GF-D8 (cell line): ENCODE measurements at regions not wholly inside any gene's neighbourhood (a gene's known extent, or its start where the extent isn't known, plus 50 kb on each side); places are given as distances from the start of the nearest gene placed in this dataset.

ENCODE experiments used
- DNase-seq: peaks from one replicate; lab custom pipeline; 2025; lab: John Stamatoyannopoulos, UW

DNA sequence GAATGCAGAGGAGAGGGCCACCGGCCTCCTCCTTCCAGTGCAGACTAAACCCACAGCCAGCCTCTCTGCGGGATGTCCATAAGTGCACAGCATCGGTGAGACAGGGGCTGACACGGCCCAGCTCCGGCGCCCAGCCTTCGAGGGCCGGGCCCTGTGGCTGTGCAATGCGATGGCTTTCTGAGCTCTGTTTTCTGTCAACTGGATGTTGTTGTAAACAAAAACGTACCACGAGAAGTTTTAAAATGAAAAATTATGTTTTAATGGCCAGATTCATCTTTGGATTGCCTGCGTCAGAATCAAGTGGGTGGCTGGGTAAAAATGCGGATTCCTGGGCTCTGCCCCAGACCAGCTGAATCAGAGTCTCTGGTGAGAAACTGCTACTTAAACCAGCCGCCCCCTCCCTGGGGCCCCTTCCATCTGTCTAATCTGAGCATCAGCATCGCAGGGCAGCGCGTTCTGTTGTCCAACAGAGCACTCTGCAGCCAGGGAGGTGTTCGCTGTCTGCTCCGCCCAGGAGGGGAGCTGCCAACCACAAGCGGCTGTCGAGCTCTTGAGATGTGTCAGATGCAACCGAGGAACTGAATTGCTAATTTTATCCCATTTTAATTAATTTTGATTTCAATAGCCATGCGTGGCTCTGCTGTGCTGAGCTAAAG is 133.4 kb downstream of the RFLNA start:
- DNase-seq = no peak

DNA sequence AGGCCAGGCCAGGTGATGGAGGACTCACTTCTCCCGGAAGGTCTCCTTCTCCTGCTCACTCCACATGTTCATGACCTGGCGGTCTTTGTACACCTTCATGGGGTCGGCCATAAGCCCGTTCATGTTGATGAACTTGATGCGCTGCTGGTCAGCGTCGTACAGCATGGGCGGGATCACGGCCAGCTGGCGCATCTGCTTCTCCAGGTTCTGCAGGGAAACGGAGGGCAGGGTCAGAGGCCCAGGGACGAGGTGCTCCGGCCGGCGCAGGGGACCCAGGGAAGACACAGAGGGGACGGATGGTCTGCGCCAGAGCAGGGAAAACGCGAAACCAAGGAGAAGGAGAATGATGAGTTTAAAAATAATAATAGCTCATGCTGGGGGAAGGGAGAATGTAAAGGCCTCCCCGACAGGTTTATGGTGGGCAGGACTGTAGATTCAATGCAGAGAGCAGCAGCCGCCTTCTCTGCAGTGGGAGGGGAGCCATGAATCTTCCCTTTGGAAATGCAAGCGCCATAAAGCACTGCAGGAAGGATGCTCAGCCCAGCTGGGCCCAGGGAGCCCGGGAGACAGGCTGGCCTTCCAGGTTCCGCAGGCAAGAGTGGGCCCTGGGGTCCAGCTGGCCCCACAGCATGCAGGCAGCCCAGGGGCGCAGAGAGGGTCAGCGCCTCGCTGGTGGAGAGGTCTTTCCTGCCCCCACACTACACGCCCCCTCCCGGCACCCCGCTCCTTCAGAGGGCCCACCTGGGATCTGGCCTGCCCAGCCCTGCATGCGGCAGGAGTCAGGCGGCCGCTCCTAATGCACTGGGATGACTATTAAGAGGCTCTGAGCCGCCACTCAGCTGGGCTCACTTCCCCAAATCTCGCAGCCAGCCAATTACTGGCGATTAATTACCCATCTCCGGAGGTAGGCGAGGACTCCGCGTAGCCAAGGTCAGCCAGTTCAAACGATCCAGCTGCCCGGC is 132.0 kb downstream of the RFLNA start:
- DNase-seq = no peak

DNA sequence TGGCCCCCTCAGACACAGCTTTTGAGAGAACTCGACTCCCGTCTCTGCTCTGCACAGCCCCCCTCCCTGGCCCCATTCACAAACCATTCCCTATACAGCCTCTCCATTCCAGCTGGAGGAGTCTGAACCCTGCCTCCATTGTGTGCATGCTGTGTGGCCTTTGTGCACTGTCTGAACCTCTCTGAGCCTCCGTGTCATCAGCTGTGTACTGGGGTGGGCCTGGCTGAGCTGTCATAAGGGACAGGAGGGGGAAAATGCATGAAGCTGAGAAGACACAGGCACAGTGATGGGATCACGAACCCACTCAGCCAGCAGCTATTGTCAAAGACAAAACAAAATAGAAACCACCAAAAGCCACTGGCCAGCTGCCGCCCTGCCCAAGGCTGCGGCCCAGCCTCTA is 130.8 kb downstream of the RFLNA start:
- no peak for DNase-seq

DNA sequence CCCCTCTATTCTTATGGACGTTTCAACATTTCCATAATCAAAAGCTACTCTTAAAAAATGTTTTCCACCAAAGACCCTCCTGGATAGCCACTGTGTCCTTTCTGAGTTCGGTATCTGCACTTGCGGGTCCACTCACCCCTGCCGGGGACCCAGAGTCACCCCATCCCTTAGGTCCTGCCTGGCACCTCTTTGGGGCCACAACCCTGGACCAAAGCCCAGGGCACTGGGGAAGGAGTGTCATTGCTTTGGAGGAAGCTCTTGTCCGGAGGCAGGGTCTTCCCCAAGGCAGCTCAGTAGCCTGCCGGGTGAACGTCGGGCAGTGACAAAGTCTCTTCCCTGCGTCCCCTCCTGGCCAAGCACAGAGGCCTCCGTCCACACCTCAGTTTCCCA is 129.6 kb downstream of the RFLNA start:
- no peak for DNase-seq

DNA sequence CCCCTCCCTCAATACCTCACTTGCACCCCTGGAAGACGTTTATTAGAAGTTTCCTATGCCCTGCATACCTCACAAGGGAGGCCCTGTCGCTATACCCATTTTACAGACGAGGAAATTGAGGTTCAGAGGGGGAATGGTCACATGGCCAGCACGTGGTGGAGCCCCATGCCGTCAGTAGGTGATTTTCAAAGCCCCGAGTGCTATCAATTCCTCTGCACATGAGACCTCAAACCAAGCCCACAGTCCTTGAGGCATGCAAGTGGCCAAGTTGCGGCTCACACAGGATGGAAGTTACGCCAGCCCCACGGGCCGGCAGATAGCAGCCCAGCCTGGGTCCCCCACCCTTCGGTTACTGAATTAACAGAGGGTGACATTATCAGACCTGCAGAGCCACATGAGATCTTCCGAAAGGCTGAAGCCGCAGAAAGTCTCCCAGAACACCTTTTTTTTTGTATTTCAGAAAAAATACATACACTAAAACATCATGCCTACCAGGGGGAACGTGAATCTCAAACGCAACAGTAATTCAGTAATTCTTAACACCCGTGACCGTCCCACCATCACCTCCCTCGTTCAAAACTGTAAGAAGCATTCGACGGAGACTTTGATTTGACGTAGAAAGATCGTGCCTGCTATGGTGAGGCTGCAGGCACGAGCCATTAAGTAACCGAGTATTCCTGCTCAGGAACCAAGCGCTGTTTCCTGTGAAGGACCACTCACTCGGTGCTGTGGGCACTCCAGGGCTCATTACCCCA is 129.0 kb downstream of the RFLNA start:
- DNase-seq = no peak

DNA sequence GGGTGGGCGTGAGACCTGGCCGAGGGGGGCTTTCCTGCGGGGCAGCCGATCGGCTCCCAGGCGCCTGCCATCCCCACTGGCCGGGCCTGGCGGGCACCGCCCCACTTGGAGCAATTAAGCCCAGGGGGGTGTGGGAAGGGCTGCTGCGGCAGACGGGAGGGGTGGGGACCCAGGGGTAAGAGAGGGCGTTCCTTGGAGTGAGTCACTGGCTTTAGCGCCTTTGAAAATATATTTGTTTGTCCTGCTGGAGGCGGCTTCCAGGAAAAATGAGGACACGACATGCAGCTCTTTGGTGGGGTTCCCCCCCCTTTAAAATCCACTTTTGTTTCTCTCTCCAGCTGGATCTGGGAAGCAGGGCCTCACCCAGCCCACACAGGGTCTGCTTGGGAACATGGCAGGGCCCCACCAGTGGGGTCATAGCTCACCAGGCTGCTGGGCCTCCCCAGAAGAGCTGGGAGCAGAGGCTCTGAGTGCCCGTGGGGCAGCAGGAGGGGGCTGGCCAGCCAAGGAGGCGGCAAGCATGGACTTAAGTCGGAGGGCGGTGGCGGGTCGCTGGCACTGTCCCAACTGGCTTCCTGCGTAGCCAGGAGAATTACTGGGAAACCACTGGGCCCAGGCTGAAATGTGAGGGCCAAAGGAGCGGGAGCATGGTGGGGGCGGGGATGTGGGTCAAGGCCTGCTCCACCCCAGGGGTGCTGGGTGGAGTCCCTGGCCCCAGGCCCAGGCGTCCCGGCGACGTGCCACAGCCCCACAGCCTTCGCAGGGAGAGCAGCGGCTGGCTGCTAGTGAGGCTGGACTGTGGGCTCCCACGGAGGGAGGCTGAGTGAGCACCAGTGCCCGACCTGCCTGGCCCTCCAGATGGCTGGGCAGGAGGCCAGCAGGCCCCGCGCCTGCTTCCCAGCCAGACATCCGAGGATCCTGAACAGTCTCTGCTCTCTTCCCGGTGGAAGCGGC is 128.0 kb downstream of the RFLNA start:
- no peak for DNase-seq

DNA sequence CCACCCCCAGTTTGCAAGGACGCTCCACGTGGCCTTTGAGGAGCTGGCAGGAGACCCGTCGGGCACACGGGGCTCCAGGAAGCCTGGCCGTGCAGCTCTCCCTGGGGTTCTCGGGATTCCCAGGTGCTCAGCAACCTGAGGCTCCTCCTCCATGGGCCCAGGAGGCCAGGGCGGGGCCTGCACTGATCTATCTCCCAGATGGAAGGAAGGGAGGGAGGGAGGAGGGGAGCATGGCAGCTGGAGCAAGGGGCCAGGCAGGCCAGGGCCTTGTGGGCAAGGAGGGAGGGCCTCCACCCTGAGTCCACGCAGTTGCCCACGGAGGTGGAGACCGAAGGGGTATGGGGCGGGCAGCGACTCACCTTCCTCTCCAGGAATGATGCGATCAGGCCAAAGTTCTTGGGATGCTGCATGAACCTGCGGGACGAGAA is 127.3 kb downstream of the RFLNA start:
- no peak for DNase-seq

DNA sequence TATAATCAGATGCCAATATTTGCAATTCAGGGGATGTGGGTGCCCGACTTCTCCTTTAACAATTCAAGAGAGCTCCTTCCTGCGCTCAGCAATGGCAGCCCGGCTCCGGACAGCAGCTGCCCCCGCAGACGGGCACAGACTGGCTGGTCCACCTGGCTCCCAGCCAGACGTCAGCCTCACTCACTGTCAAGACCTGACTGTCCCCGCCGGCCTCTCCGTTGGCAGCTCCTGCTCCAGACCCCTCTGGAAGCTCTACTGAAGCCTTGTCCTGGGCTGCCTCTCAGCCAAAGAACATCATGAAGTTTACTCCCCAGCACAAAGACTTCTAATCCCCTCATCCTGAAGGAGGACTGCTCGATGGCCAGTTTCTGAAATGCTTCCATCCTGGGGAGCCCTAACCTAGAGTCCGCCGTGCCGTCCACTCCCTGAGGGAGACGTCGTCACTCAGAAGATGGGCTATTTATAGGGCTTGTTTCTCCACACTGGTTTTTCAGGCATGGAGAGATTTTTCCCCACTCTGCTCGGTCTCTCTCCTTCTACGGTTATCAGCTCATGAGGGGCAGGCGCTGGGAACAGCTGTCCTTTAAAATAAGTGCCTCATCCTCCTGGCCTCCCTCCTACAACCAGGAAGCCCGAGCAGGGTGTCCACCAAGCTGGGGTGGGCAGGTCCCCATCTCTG is 126.2 kb downstream of the RFLNA start:
- DNase-seq = no peak

DNA sequence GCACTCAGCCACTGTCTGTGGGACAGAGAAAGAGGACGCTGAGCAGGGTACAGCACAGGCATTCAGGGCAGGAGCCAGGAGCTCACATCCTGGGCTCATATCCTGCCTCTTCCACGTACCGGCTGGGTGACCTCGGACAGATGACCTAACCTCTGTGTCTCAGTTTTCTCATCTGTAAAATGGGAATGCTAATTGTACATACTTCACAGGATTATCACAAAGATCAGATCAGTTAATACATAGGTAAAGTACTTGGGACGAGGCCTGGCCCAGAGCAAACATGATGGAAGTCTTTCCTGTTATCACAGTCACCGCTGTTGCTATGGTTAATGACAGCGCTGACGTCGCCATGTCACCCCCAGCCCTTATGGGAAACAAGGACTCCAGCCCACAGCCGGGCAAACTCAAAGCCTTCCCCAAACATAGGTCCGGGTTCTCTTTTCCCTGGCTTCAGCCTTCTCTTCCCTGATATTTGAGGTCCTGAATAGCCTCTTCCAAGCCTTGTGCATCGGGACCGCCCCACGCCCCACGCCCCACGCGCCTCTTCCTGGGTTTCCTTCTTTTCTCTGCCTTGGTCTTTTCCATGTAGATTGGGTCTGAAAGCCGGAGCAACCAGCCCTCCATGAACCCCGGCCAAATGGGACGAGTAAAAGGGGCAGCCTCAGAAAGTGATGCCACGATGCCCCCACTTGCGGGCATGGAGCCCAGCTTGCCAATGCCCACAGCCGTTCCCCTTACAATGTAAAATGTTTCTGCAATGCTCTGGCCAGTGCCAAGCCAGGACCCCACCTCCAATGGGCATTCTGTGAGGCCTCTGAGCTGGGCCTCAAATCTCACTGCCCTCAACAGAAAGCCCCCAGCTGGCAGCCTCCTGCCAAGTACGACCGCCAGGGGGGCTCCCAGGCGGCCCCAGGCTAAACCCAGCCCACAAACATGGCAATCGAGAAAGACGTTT is 125.4 kb downstream of the RFLNA start:
- DNase-seq = no peak

DNA sequence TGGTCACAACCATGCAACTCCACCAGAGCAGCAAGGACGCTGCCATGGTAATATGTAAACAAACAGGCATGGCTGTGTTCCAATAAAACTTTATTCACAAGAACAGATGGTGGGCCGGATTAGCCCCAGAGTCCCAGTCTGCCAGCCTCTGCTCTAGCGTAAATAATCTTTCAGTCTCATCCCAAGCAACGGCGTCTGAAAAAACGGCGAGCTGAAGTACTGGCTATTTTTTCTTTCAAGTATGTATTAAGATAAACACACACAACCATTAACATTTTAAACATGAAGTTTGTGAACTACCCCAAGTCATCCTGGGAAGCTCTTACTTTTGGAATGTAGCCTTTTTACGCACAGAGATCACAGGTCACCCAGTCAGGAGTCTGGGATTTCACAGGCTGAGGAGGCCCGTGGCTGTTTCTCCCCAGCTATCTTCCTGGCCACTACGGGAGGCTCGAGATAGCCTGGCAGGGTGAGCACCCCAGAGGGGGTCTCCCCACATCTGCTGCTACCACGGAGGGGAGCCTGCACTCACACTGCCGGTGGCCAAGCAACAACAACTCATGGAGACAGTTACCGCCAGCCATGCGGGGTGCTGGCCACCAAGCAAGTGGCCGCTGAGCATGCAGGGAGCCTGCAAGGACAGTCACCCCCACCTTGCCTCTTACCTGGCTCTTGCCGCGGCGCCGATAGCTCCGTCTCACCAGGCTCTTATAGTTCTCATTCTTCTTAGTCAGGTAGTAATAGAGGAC is 124.6 kb downstream of the RFLNA start:
- DNase-seq = no peak

DNA sequence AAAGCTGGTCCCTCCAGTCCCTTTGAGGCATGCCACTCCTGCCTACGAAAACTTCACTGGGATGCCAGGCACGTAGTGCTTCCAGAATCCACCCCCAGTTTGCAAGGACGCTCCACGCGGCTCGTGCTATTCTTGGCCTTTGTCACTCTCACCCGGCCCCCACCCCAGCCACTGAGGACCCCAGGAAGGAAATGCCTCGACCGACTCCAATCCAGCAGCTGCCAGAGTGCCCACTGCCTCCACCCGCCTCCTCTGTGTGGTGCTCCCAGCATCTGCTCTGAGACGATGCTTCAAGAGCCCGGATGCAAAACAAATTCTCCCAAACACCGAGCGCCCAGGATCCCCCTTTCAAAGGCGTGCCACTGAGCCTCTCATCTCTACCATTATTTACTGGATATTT is 123.9 kb downstream of the RFLNA start:
- no peak for DNase-seq

DNA sequence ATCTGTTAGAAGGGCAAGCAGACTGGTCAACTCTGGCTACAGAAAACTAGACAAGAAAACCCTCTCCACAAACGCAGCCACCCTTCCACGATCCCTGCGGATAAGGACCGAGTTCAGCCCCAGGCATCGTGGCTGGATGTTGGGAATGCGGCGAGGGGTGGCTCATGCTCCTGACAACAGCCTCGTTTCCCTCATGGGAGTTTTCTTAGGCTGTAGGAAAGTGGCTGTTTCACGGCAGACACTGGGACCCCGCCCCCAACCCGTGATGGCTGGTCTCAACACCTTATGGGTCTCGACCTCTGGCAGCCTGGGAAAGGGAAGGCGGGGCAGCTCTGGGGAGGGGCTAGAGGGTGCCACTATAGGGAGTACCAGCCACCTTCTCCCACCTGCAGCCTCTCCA is 123.3 kb downstream of the RFLNA start:
- no peak for DNase-seq

DNA sequence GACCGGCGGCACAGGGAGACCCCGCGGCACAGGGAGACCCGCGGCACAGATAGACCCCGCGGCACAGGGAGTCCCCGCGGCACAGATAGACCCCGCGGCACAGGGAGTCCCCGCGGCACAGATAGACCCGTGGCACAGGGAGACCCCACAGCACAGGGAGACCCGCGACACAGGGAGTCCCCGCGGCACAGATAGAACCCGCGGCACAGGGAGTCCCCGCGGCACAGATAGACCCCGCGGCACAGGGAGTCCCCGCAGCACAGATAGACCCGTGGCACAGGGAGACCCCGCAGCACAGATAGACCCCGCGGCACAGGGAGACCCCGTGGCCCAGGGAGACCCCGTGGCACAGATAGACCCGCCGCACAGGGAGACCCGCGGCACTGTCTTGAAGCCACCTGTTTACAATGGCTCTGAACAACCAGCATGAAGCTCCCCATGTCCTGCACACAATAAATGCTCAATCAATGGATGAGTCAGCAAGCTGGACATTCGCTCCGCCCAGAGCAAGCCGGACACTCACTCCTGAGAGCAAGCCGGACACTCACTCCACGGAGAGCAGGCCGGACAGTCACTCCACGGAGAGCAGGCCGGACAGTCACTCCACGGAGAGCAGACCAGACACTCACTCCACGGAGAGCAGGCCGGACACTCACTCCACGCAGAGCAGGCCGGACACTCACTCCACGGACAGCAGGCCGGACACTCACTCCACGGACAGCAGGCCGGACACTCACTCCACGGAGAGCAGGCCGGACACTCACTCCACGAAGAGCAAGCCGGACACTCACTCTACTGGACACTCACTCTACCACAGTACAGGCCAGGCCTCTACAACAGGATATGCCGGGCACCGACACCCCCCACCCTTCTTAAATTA is 121.9 kb downstream of the RFLNA start:
- DNase-seq = no peak

DNA sequence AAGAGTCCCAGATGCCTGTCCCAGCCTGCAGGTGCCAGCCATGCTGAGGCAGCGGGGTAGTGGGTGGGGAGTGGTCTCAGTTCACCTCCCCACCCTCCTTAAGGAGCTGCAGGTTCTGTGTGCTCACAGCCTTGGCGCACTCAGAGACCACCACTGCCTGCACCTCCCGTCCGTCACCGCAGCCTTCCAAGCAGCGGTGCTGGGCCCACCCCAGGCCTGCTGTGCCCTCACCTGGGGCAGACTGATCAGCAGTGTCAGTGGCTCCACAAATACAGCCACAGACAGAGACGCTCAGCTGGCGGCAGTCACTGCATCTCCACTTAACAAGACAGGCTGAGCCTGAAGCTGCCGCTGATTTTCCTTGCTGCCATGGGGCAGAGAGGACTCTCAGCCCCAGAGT is 120.2 kb downstream of the RFLNA start:
- DNase-seq = no peak

DNA sequence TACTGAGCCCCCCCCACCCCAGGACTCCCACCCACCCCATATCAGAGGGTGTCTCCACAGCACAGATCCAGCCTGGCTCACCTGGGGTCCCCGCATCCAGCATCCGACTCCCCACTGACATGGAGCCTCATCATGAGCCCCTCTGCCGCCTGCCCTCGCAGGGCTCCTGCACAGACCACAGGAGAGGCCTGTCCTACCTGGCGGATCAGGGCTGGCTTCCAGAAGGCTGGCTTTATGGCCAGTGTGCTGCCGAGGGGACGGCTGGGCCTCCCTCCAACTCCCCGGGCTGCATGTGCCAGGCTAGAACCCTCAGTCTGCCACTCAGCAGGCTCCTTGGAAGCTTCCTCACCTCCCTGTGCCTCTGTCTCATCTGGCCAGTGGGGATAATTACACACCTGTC is 119.0 kb downstream of the RFLNA start:
- DNase-seq = no peak

DNA sequence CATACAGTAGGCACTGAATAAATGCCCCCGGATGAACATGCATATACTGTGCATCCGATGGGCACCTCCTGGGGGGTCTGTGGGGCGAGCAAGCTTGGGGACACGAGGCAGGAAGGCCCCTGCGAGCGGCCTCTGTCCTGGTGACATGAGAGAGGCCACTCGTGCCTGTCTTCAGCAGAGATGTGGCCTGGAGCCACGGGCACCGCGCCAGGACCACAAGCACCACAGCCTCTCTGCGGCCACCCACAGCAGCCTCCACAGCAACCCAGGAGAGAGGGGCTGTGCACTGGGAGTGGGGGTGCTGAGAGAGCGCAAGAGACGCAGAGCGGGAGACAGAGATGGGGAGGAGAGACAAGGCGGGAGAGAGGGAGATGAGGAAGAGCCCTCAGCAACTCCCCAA is 118.5 kb downstream of the RFLNA start:
- DNase-seq = no peak

DNA sequence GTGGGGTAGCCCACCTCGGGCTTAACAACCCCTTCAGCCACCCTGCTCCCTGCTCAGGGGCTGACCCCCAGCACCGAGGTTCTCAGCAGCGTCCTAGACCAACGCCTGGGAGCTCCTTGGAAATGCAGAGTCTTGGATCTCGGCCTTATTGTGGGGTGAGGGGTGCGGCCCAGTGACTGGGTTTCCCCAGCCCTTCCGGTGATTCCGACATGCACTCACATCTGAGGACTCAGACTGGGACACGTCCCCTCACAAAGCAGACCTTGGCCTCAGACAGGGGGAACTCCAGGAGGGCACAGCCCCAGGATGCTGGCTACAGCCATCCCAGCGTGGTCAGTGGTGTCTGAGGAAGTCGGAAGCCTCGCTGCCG is 117.7 kb downstream of the RFLNA start:
- no peak for DNase-seq
